Suprapubic skin (tissue), 4 donors: ENCODE measurements at regions not wholly inside any gene's neighbourhood (a gene's known extent, or its start where the extent isn't known, plus 50 kb on each side); places are given as distances from the start of the nearest gene placed in this dataset.

Source experiments
- DNase-seq, 2 donors: peaks; one replicate each; pipeline ENCODE4 v3.0.0-alpha.2; 2019; ENCODE audit warnings: low spot score in 2 of 2
- H3K27ac ChIP-seq: fragments of 200-600 bp; sonication (generic); one replicate; pipeline ENCODE4 v1.5.1; 2019
- H3K27me3 ChIP-seq: fragments of 200-600 bp; sonication (generic); one replicate; pipeline ENCODE4 v1.5.1; 2019
- H3K36me3 ChIP-seq: fragments of 200-600 bp; sonication (generic); one replicate; pipeline ENCODE4 v1.5.1; 2019
- H3K4me1 ChIP-seq: fragments of 200-600 bp; sonication (generic); one replicate; pipeline ENCODE4 v1.5.1; 2019
- H3K4me3 ChIP-seq: fragments of 200-600 bp; sonication (generic); one replicate; pipeline ENCODE4 v1.5.1; 2019; ENCODE audit warnings: mild to moderate bottlenecking
- H3K9me3 ChIP-seq: fragments of 200-600 bp; sonication (generic); one replicate; pipeline ENCODE4 v1.5.1; 2019
- CTCF ChIP-seq, 2 donors: fragments of 200-600 bp in 1 of 2; fragments of 450-650 bp in 1 of 2; sonication (generic) in 1 of 2; IDR thresholded peaks; one replicate each; pipeline ENCODE4 v1.5.1; 2016 to 2019; ENCODE audit warnings: antibody characterized with exemption in 2 of 2, mild to moderate bottlenecking in 1 of 2, moderate library complexity in 1 of 2
- EP300 ChIP-seq: sonication (generic); formaldehyde crosslinking; IDR thresholded peaks from one replicate; pipeline ENCODE4 v1.6.1; 2017; ENCODE audit warnings: antibody characterized with exemption
- POLR2A ChIP-seq, 2 donors: fragments of 450-650 bp; IDR thresholded peaks; one replicate each; pipeline ENCODE4 v1.6.1; 2017; ENCODE audit warnings: antibody characterized with exemption in 2 of 2, mild to moderate bottlenecking in 2 of 2, moderate library complexity in 2 of 2
- POLR2AphosphoS5 ChIP-seq, 3 donors: sonication (generic); formaldehyde crosslinking; IDR thresholded peaks; one replicate each; pipeline ENCODE4 v1.6.1; 2017; ENCODE audit warnings: antibody characterized with exemption in 3 of 3
- WGBS: methylation state at CpG from one replicate; pipeline ENCODE4 v1.1.5; 2018; 5-methylcytosine and 5-hydroxymethylcytosine counted together

GRCh38 chr12:38392554-38393144 is 76.1 kb downstream of the ALG10B start:
- H3K4me3 ChIP-seq, result no peak overlapping the region
- TF ChIP-seq POLR2AphosphoS5 (IDR thresholded peaks at IDR 0.05), result no peak
- TF ChIP-seq EP300, result no peak
- TF ChIP-seq POLR2A (IDR thresholded peaks at IDR 0.05), result no peak
- TF ChIP-seq CTCF (IDR thresholded peaks at IDR 0.05), result no peak
- H3K27me3 ChIP-seq, result no peaks in the 10 kb centered on the region
- no peaks in the 10 kb centered on the region for H3K4me1 ChIP-seq
- DNase-seq, result no peak
- 66% methylated on average over 5 of the region's 5 CpGs for WGBS
- no peak overlapping the region for H3K27ac ChIP-seq
- peaks cover 10% of the 10 kb centered on the region for H3K9me3 ChIP-seq
- no peaks in the 10 kb centered on the region for H3K36me3 ChIP-seq

GRCh38 chr12:38399711-38400206 is 83.2 kb downstream of the ALG10B start:
- WGBS, result 86% methylated on average over 2 of the region's 2 CpGs
- no peak overlapping the region for H3K4me3 ChIP-seq
- TF ChIP-seq POLR2A (IDR thresholded peaks at IDR 0.05) (no peak), POLR2AphosphoS5 (IDR thresholded peaks at IDR 0.05) (no peak), CTCF (IDR thresholded peaks at IDR 0.05) (no peak), EP300 (no peak)
- H3K27me3 ChIP-seq, result no peaks in the 10 kb centered on the region
- H3K4me1 ChIP-seq, result no peaks in the 10 kb centered on the region
- H3K9me3 ChIP-seq, result peaks cover 10% of the 10 kb centered on the region
- DNase-seq, result no peak
- no peaks in the 10 kb centered on the region for H3K36me3 ChIP-seq
- H3K27ac ChIP-seq, result no peak overlapping the region

- TF ChIP-seq EP300 (no peak), POLR2AphosphoS5 (IDR thresholded peaks at IDR 0.05) (no peak), POLR2A (IDR thresholded peaks at IDR 0.05) (no peak), CTCF (IDR thresholded peaks at IDR 0.05) (no peak)
- no peaks in the 10 kb centered on the region for H3K36me3 ChIP-seq
- DNase-seq, result no peak
- no peaks in the 10 kb centered on the region for H3K9me3 ChIP-seq
- no peaks in the 10 kb centered on the region for H3K4me1 ChIP-seq
- H3K27ac ChIP-seq, result no peak overlapping the region
- no peak overlapping the region for H3K4me3 ChIP-seq
- H3K27me3 ChIP-seq, result no peaks in the 10 kb centered on the region
Measured at GRCh38 chr12:38402811-38403210, 86.2 kb downstream of the ALG10B start.

- no peaks in the 10 kb centered on the region for H3K9me3 ChIP-seq
- H3K27ac ChIP-seq, result no peak overlapping the region
- DNase-seq, result no peak
- H3K27me3 ChIP-seq, result no peaks in the 10 kb centered on the region
- TF ChIP-seq POLR2AphosphoS5 (IDR thresholded peaks at IDR 0.05) (no peak), CTCF (IDR thresholded peaks at IDR 0.05) (no peak), POLR2A (IDR thresholded peaks at IDR 0.05) (no peak), EP300 (no peak)
- H3K4me1 ChIP-seq, result no peaks in the 10 kb centered on the region
- no peaks in the 10 kb centered on the region for H3K36me3 ChIP-seq
- 29% methylated on average over 1 of the region's 1 CpG for WGBS
- no peak overlapping the region for H3K4me3 ChIP-seq
Measured at GRCh38 chr12:38409511-38409910, 92.9 kb downstream of the ALG10B start.

- 63% methylated on average over 2 of the region's 2 CpGs for WGBS
- Histone ChIP-seq H3K4me3 (no peak overlapping the region), H3K36me3 (no peaks in the 10 kb centered on the region), H3K27ac (no peak overlapping the region), H3K27me3 (no peaks in the 10 kb centered on the region), H3K4me1 (no peaks in the 10 kb centered on the region), H3K9me3 (no peaks in the 10 kb centered on the region)
- no peak for DNase-seq
- TF ChIP-seq CTCF (IDR thresholded peaks at IDR 0.05), result no peak
- TF ChIP-seq POLR2A (IDR thresholded peaks at IDR 0.05), result no peak
- TF ChIP-seq POLR2AphosphoS5 (IDR thresholded peaks at IDR 0.05), result no peak
- TF ChIP-seq EP300, result no peak
Measured at GRCh38 chr12:38411426-38411825, 94.9 kb downstream of the ALG10B start.
